ENCODE measurements at regions not wholly inside any gene's neighbourhood (a gene's known extent, or its start where the extent isn't known, plus 50 kb on each side); places are given as distances from the start of the nearest gene placed in this dataset.

DNA sequence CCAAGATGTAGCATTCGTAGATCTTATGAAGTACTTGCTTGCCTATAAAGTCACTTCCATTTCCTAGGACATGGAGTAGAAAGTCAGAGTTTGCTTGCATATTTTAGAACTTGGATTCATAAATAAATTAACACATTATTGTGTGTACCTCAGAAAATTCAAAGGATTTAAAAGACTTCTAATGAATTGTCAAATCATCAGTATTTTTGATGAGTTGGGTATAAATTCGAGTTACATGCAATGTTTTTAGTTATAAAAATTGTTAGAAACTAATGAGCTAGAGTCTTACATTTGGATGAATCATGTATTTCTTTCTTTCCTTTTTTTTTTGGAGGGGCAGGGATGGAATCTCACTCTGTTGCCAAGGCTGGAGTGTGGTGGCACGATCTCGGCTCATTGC, 156.9 kb upstream of the KCNJ16 start:
- TF ChIP-seq CTCF (IDR thresholded peaks at IDR 0.05): no peak
- TF ChIP-seq POLR2A (IDR thresholded peaks at IDR 0.05): no peak
- TF ChIP-seq EP300 (IDR thresholded peaks at IDR 0.05): no peak

Measured in ovary (tissue), 3 donors.